ENCODE measurements at regions not wholly inside any gene's neighbourhood (a gene's known extent, or its start where the extent isn't known, plus 50 kb on each side); places are given as distances from the start of the nearest gene placed in this dataset.
"Not testable (repeated sequence)": the region's sequence is repeated elsewhere in the genome, so short reads cannot be mapped to it uniquely, and the experiment has no call there.

- DNase-seq (ENCODE audit: low read depth in 2 of 2), result no peak
Measured at GRCh38 chr12:20040831-20041230, 327.5 kb upstream of the PDE3A start.

- DNase-seq (ENCODE audit: low read depth in 2 of 2), result no peak
Measured at GRCh38 chr12:20044351-20044750, 324.0 kb upstream of the PDE3A start.

- DNase-seq (ENCODE audit: low read depth in 2 of 2), result no peak
Measured at GRCh38 chr12:20044846-20045245, 323.5 kb upstream of the PDE3A start.

- DNase-seq (ENCODE audit: low read depth in 2 of 2), result no peak
Measured at GRCh38 chr12:20047901-20048300, 320.4 kb upstream of the PDE3A start.

- DNase-seq (ENCODE audit: low read depth in 2 of 2), result no peak
Measured at GRCh38 chr12:20050221-20050620, 318.1 kb upstream of the PDE3A start.

GRCh38 chr12:20053782-20054181 is 314.6 kb upstream of the PDE3A start:
- no peak for DNase-seq (ENCODE audit: low read depth in 2 of 2)

- DNase-seq (ENCODE audit: low read depth in 2 of 2), result no peak
Measured at GRCh38 chr12:20055856-20056255, 312.5 kb upstream of the PDE3A start.

- DNase-seq (ENCODE audit: low read depth in 2 of 2), result no peak
Measured at GRCh38 chr12:20057398-20057797, 310.9 kb upstream of the PDE3A start.

- DNase-seq (ENCODE audit: low read depth in 2 of 2), result no peak
Measured at GRCh38 chr12:20063116-20063515, 305.2 kb upstream of the PDE3A start.

GRCh38 chr12:20077618-20078017 is 290.7 kb upstream of the PDE3A start:
- no peak for DNase-seq (ENCODE audit: low read depth in 2 of 2)

- DNase-seq (ENCODE audit: low read depth in 2 of 2), result no peak
Measured at GRCh38 chr12:20089077-20089476, 279.3 kb upstream of the PDE3A start.

- DNase-seq (ENCODE audit: low read depth in 2 of 2), result not testable (repeated sequence)
Measured at GRCh38 chr12:20093190-20093810, 275.0 kb upstream of the PDE3A start.

- no peak for DNase-seq (ENCODE audit: low read depth in 2 of 2)
Measured at GRCh38 chr12:20096430-20096829, 271.9 kb upstream of the PDE3A start.

GRCh38 chr12:20097626-20098025 is 270.7 kb upstream of the PDE3A start:
- DNase-seq (ENCODE audit: low read depth in 2 of 2), result no peak

GRCh38 chr12:20099395-20100183 is 268.7 kb upstream of the PDE3A start:
- DNase-seq (ENCODE audit: low read depth in 2 of 2), result no peak

- DNase-seq (ENCODE audit: low read depth in 2 of 2), result no peak
Measured at GRCh38 chr12:20101046-20101445, 267.3 kb upstream of the PDE3A start.

GRCh38 chr12:20105943-20106342 is 262.4 kb upstream of the PDE3A start:
- no peak for DNase-seq (ENCODE audit: low read depth in 2 of 2)

- DNase-seq (ENCODE audit: low read depth in 2 of 2), result no peak
Measured at GRCh38 chr12:20109676-20110075, 258.7 kb upstream of the PDE3A start.

GRCh38 chr12:20115371-20115770 is 253.0 kb upstream of the PDE3A start:
- not testable (repeated sequence) for DNase-seq (ENCODE audit: low read depth in 2 of 2)

GRCh38 chr12:20119596-20120402 is 248.5 kb upstream of the PDE3A start:
- no peak for DNase-seq (ENCODE audit: low read depth in 2 of 2)

GRCh38 chr12:20120403-20120725 is 248.0 kb upstream of the PDE3A start:
- DNase-seq (ENCODE audit: low read depth in 2 of 2), result no peak

- no peak for DNase-seq (ENCODE audit: low read depth in 2 of 2)
Measured at GRCh38 chr12:20122274-20122673, 246.1 kb upstream of the PDE3A start.

- DNase-seq (ENCODE audit: low read depth in 2 of 2), result no peak
Measured at GRCh38 chr12:20123465-20123864, 244.9 kb upstream of the PDE3A start.

Measured in stimulated activated CD4-positive, alpha-beta T cell treated with anti-CD3 and anti-CD28 coated beads, Interleukin-4, amount 100 ng/mL, for 48 hours (primary cell).